ENCODE measurements at regions not wholly inside any gene's neighbourhood (a gene's known extent, or its start where the extent isn't known, plus 50 kb on each side); places are given as distances from the start of the nearest gene placed in this dataset.
A peak's percentile ranks its signal among the peaks of the same experiment; 100 is the strongest.
"Not testable (repeated sequence)": the region's sequence is repeated elsewhere in the genome, so short reads cannot be mapped to it uniquely, and the experiment has no call there.

- no peak for DNase-seq
These were observed 1941.0 kb upstream of the RAG2 start for GRCh38 chr11:38538866-38539680.

GRCh38 chr11:38530226-38530625 lies 1932.2 kb upstream of the RAG2 start:
- DNase-seq, result no peak

- DNase-seq, result no peak
These were observed 1926.9 kb upstream of the RAG2 start for GRCh38 chr11:38524945-38525344.

GRCh38 chr11:38517991-38518390 lies 1920.0 kb upstream of the RAG2 start:
- DNase-seq, result no peak

- DNase-seq, result not testable (repeated sequence)
These were observed 1914.8 kb upstream of the RAG2 start for GRCh38 chr11:38512830-38513229.

- peak; percentile 16 for DNase-seq
These were observed 1912.0 kb upstream of the RAG2 start for GRCh38 chr11:38510041-38510440.

GRCh38 chr11:38503876-38504275 lies 1905.8 kb upstream of the RAG2 start:
- no peak for DNase-seq

- DNase-seq, result no peak
These were observed 1900.7 kb upstream of the RAG2 start for GRCh38 chr11:38498721-38499120.

- DNase-seq, result no peak
These were observed 1894.0 kb upstream of the RAG2 start for GRCh38 chr11:38491986-38492385.

- DNase-seq, result no peak
These were observed 1883.4 kb upstream of the RAG2 start for GRCh38 chr11:38481391-38481790.

GRCh38 chr11:38476808-38477575 lies 1879.0 kb upstream of the RAG2 start:
- DNase-seq, result no peak

GRCh38 chr11:38461751-38462150 lies 1863.7 kb upstream of the RAG2 start:
- DNase-seq, result no peak

- DNase-seq, result no peak
These were observed 1862.9 kb upstream of the RAG2 start for GRCh38 chr11:38460896-38461295.

GRCh38 chr11:38460429-38460828 lies 1862.4 kb upstream of the RAG2 start:
- no peak for DNase-seq

GRCh38 chr11:38456371-38456770 lies 1858.3 kb upstream of the RAG2 start:
- no peak for DNase-seq

GRCh38 chr11:38448284-38448683 lies 1850.2 kb upstream of the RAG2 start:
- no peak for DNase-seq

- DNase-seq, result no peak
These were observed 1848.3 kb upstream of the RAG2 start for GRCh38 chr11:38446336-38446735.

- no peak for DNase-seq
These were observed 1840.1 kb upstream of the RAG2 start for GRCh38 chr11:38438091-38438490.

- no peak for DNase-seq
These were observed 1827.5 kb upstream of the RAG2 start for GRCh38 chr11:38425578-38425977.

GRCh38 chr11:38423042-38423441 lies 1825.0 kb upstream of the RAG2 start:
- no peak for DNase-seq

GRCh38 chr11:38416141-38416540 lies 1818.1 kb upstream of the RAG2 start:
- DNase-seq, result no peak

GRCh38 chr11:38411149-38411548 lies 1813.1 kb upstream of the RAG2 start:
- no peak for DNase-seq

GRCh38 chr11:38402063-38402462 lies 1804.0 kb upstream of the RAG2 start:
- no peak for DNase-seq

GRCh38 chr11:38392176-38392575 lies 1794.1 kb upstream of the RAG2 start:
- no peak for DNase-seq
